Activated CD4-positive, CD25-positive, alpha-beta regulatory T cell treated with anti-CD3 and anti-CD28 coated beads, Interleukin-2, amount 50 U/mL, for 72 hours (primary cell): ENCODE measurements at regions not wholly inside any gene's neighbourhood (a gene's known extent, or its start where the extent isn't known, plus 50 kb on each side); places are given as distances from the start of the nearest gene placed in this dataset.
"Not testable (repeated sequence)": the region's sequence is repeated elsewhere in the genome, so short reads cannot be mapped to it uniquely, and the experiment has no call there.

Source experiments
- DNase-seq: peaks from one replicate; pipeline ENCODE4 v3.0.0; 2021

DNA sequence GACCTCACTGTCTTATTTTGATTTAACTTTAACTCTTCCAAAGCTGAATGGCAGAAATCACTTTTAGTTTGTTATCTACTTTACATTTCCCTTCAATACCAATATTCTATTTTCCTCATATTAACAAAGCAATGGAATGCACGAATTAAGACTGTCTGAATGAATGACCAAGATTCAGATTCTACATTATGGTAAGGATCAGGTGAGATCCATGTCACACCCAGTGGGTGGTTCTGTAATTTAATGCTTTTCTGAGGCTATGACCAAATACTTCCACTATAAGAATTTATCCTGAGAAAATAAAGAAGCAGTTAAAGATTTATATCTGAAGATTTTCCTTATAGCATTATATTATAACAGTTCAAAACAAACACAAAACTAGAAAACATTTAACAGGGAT, 90.2 kb upstream of the NUPR2 start:
- no peak for DNase-seq

- no peak for DNase-seq
Observed at GRCh38 chr7:56199639-56200038, 83.4 kb upstream of the NUPR2 start.

DNA sequence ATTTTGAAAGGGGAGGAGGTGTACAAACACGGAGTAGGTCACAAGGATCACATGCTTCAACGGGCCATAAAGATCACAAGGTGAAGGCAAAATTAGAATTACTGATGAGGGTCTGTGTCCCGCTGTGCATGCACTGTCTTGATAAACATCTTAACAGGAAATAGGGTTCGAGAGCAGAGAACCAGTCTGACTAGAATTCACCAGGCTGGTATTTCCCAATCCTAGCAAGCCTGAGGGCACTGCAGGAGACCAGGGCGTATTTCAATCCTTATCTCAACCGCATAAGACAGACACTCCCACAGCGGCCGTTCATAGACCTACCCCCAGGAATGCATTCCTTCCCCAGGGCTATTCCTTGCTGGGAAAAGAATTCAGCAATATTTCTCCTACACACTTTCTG, 80.0 kb upstream of the NUPR2 start:
- not testable (repeated sequence) for DNase-seq

DNA sequence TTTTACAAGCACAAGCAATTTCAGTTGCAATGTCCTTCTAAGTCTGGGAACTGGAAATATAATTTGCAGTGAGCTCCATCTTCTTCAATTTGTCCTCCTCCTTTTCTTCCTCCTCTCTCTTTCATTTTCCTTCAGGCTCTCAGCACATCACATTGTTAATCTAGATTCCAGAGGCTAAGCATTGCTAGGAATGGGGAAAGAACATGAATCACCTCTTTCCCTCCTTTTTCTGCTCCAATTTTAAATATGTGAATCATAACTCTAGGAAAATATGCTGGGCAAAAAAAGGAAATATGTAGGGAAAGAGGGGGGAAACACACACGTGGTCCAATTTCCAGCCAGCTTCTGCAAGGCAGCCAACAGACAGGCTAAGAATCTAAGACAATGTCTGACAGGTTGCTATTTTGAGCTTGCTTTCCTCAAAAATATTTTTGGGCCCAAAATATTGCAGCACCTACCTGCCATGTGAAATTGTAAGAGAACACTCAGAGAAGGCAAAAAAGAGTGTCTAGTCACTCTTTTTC, 72.7 kb upstream of the NUPR2 start:
- no peak for DNase-seq

- no peak for DNase-seq
Observed at GRCh38 chr7:56188376-56188775, 72.2 kb upstream of the NUPR2 start.

- no peak for DNase-seq
Observed at GRCh38 chr7:56181010-56181409, 64.8 kb upstream of the NUPR2 start.

DNA sequence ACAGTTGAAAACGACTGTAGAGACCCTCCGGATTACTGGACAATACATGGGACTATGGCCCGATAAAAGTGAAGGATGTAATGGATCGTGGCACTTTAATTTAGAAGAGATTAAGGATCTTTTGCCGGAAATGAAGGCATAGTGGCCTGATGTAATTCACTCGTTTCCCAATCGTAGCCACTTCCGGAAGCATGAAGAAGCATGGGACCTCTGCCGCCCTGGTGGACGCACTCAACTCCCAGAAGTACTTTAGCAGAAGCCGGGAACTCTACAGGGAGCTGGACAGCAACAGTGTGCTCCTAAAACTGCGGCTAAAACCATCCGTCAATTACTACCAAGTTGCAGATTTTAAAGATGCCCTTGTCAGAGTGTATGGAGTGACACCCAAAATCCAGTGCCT, 59.6 kb upstream of the NUPR2 start:
- no peak for DNase-seq

DNA sequence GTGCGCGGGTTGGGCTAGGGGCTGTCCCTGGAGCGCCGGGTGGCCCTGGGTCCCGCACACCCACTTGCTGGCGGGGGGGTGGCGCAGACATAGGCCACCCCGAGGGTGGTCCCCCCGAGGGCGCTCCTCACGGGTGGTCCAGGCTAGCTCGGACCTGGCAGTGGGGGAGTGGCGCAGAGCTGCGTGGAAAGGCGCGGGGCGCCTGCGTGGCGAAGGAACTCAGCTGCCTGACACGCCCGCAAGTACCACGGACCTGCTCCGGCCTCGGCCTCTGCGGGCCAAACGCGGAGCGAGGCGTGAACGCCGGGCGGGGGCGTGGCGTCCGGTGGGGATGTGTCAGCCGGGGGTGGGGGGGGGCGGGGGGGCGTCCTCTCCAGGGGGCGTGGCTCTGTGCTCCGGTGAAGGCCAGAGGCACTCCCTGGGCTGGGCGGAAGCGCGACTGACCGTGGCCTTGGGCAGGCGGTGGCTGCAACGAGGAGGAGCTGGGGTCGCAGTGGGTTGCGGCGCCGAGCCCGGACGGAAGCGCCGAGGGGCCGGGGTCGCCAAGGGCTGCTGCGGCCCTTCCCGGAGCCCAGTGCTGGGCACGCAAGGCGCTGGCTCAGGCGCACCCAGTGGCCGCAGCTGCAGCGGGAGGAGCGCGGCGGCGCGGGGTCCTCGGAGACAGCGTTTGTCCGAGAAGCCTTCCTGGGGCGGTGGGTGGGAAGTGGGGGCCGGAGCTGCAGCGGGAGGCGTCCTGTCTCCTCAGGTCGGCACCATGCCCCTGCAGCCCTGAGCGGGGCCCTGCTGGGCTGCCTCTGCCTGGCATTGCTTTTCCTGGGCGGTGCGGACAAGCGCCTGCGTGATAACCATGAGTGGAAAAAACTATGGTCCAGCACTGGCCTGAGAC, 58.9 kb upstream of the NUPR2 start:
- DNase-seq, result no peak

DNA sequence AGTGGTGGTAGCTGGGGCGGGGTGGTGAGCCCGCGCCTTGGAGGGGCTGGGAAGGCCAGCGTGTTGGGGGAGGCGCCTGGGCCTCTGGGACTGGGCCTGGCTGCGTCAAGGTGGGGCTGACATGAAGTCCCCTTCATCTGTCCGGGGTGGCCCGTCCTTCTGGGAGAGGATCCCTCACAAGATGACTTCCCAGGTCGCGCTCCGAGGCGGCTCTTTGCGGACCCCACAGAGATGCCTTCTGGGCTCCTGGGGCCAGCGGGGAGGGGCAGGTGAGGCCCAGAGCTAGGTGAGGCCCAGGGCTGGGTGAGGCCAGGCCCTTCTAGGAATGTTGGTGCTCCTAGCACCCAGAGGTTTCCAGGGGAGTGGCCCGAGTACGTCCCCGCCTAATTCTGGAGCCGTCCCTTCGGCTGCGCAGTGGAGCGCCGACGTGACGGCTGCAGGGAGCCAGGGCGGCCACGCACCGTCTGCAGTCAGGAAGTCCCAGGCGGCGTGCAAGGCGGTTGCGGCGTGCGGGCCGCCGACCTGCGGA, 58.2 kb upstream of the NUPR2 start:
- no peak for DNase-seq
